ENCODE measurements at regions not wholly inside any gene's neighbourhood (a gene's known extent, or its start where the extent isn't known, plus 50 kb on each side); places are given as distances from the start of the nearest gene placed in this dataset.

GRCh38 chr12:28746734-28747325 lies 402.2 kb upstream of the FAR2 start:
- no peaks in the 10 kb centered on the region for H3K36me3 ChIP-seq (ENCODE audit: control insufficient read depth in 2 of 2, extremely low read depth in 1 of 2, insufficient read depth in 2 of 2, low read length in 2 of 2)
- no peak overlapping the region for H3K9ac ChIP-seq (ENCODE audit: control insufficient read depth, extremely low read depth, insufficient read depth, low read length)
- FAIRE-seq (no peak), DNase-seq (ENCODE audit: low read depth, low spot score) (no peak)
- H3K27ac ChIP-seq (ENCODE audit: control insufficient read depth, insufficient read depth, low read length) = no peak overlapping the region
- H3K9me1 ChIP-seq (ENCODE audit: control insufficient read depth, extremely low read depth, insufficient read depth, low read length) = no peaks in the 10 kb centered on the region
- H3K27me3 ChIP-seq (ENCODE audit: control insufficient read depth, extremely low read depth, insufficient read depth, low read length) = no peaks in the 10 kb centered on the region
- dilution Hi-C loops (cut with MboI; ENCODE audit: extremely low pct_ligation_motif_present, low sequenced_read_pairs) = no loop called here
- no peaks in the 10 kb centered on the region for H4K20me1 ChIP-seq (ENCODE audit: control insufficient read depth, extremely low read depth, insufficient read depth, low read length)
- H3K79me2 ChIP-seq (ENCODE audit: control insufficient read depth, insufficient read depth, low read length) = no peaks in the 10 kb centered on the region
- no peaks in the 10 kb centered on the region for H3K4me1 ChIP-seq (ENCODE audit: control insufficient read depth, extremely low read depth, insufficient read depth, low read length)
- H3K9me3 ChIP-seq (ENCODE audit: control insufficient read depth, low read depth, low read length) = no peaks in the 10 kb centered on the region
- no peak overlapping the region for H3K4me3 ChIP-seq (ENCODE audit: control insufficient read depth in 2 of 3, extremely low read depth in 1 of 3, insufficient read depth in 2 of 3, low read depth in 1 of 3, low read length in 3 of 3)
- no peak for TF ChIP-seq EZH2 (IDR thresholded peaks at IDR 0.05; ENCODE audit: low read length)
- TF ChIP-seq, protein P1, sequence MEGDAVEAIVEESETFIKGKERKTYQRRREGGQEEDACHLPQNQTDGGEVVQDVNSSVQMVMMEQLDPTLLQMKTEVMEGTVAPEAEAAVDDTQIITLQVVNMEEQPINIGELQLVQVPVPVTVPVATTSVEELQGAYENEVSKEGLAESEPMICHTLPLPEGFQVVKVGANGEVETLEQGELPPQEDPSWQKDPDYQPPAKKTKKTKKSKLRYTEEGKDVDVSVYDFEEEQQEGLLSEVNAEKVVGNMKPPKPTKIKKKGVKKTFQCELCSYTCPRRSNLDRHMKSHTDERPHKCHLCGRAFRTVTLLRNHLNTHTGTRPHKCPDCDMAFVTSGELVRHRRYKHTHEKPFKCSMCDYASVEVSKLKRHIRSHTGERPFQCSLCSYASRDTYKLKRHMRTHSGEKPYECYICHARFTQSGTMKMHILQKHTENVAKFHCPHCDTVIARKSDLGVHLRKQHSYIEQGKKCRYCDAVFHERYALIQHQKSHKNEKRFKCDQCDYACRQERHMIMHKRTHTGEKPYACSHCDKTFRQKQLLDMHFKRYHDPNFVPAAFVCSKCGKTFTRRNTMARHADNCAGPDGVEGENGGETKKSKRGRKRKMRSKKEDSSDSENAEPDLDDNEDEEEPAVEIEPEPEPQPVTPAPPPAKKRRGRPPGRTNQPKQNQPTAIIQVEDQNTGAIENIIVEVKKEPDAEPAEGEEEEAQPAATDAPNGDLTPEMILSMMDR (optimal IDR thresholded peaks at IDR 0.05 in 1 of 3, IDR thresholded peaks at IDR 0.05 in 1 of 3, conservative IDR thresholded peaks at IDR 0.05 in 1 of 3; ENCODE audit: extremely low read depth in 1 of 3, insufficient read depth in 2 of 3, low read length in 3 of 3) = no peak
- no peak overlapping the region for H2AFZ ChIP-seq (ENCODE audit: control insufficient read depth, low read length)
- H3K4me2 ChIP-seq (ENCODE audit: control insufficient read depth, extremely low read depth, insufficient read depth, low read depth, low read length) = no peak overlapping the region

- TF ChIP-seq, protein P1 (optimal IDR thresholded peaks at IDR 0.05 in 1 of 3, IDR thresholded peaks at IDR 0.05 in 1 of 3, conservative IDR thresholded peaks at IDR 0.05 in 1 of 3; ENCODE audit: extremely low read depth in 1 of 3, insufficient read depth in 2 of 3, low read length in 3 of 3) = no peak
- no peak for TF ChIP-seq EZH2 (IDR thresholded peaks at IDR 0.05; ENCODE audit: low read length)
- H4K20me1 ChIP-seq (ENCODE audit: control insufficient read depth, extremely low read depth, insufficient read depth, low read length) = no peaks in the 10 kb centered on the region
- dilution Hi-C loops (cut with MboI; ENCODE audit: extremely low pct_ligation_motif_present, low sequenced_read_pairs) = no loop called here
- H3K4me2 ChIP-seq (ENCODE audit: control insufficient read depth, extremely low read depth, insufficient read depth, low read depth, low read length) = no peak overlapping the region
- no peaks in the 10 kb centered on the region for H3K27me3 ChIP-seq (ENCODE audit: control insufficient read depth, extremely low read depth, insufficient read depth, low read length)
- H3K4me1 ChIP-seq (ENCODE audit: control insufficient read depth, extremely low read depth, insufficient read depth, low read length) = no peaks in the 10 kb centered on the region
- no peaks in the 10 kb centered on the region for H3K9me3 ChIP-seq (ENCODE audit: control insufficient read depth, low read depth, low read length)
- DNase-seq (ENCODE audit: low read depth, low spot score) = no peak
- H3K79me2 ChIP-seq (ENCODE audit: control insufficient read depth, insufficient read depth, low read length) = no peaks in the 10 kb centered on the region
- no peak overlapping the region for H3K4me3 ChIP-seq (ENCODE audit: control insufficient read depth in 2 of 3, extremely low read depth in 1 of 3, insufficient read depth in 2 of 3, low read depth in 1 of 3, low read length in 3 of 3)
- no peak overlapping the region for H3K9ac ChIP-seq (ENCODE audit: control insufficient read depth, extremely low read depth, insufficient read depth, low read length)
- no peak for FAIRE-seq
- H3K27ac ChIP-seq (ENCODE audit: control insufficient read depth, insufficient read depth, low read length) = no peak overlapping the region
- H2AFZ ChIP-seq (ENCODE audit: control insufficient read depth, low read length) = no peak overlapping the region
- H3K9me1 ChIP-seq (ENCODE audit: control insufficient read depth, extremely low read depth, insufficient read depth, low read length) = no peaks in the 10 kb centered on the region
- no peaks in the 10 kb centered on the region for H3K36me3 ChIP-seq (ENCODE audit: control insufficient read depth in 2 of 2, extremely low read depth in 1 of 2, insufficient read depth in 2 of 2, low read length in 2 of 2)
These were observed 398.0 kb upstream of the FAR2 start for GRCh38 chr12:28750946-28751685.

Data from keratinocyte (primary cell).